GM19351 (cell line): ENCODE measurements at regions not wholly inside any gene's neighbourhood (a gene's known extent, or its start where the extent isn't known, plus 50 kb on each side); places are given as distances from the start of the nearest gene placed in this dataset.

Experiments
- ATAC-seq: cut with Tn5 transposase; IDR thresholded peaks from one replicate; pipeline ENCODE4 v1.9.1; 2021; ENCODE audit warnings: mild to moderate bottlenecking, moderate library complexity; ENCODE audit not compliant: unreplicated experiment

GRCh38 chr5:74075501-74076484 is 449.8 kb downstream of the ARHGEF28 start:
- ATAC-seq: no peak

GRCh38 chr5:74074111-74074510 is 448.1 kb downstream of the ARHGEF28 start:
- ATAC-seq: no peak

GRCh38 chr5:74073257-74073656 is 447.3 kb downstream of the ARHGEF28 start:
- ATAC-seq: no peak

GRCh38 chr5:74072646-74073045 is 446.6 kb downstream of the ARHGEF28 start:
- no peak for ATAC-seq

GRCh38 chr5:74070766-74071165 is 444.8 kb downstream of the ARHGEF28 start:
- ATAC-seq: no peak

GRCh38 chr5:74069741-74070140 is 443.7 kb downstream of the ARHGEF28 start:
- ATAC-seq: no peak

- ATAC-seq: no peak
Measured at GRCh38 chr5:74067748-74068541, 441.9 kb downstream of the ARHGEF28 start.

- no peak for ATAC-seq
Measured at GRCh38 chr5:74064911-74065310, 438.9 kb downstream of the ARHGEF28 start.

GRCh38 chr5:74064225-74064624 is 438.2 kb downstream of the ARHGEF28 start:
- no peak for ATAC-seq

- ATAC-seq: no peak
Measured at GRCh38 chr5:74063821-74064220, 437.8 kb downstream of the ARHGEF28 start.

- ATAC-seq: no peak
Measured at GRCh38 chr5:74063346-74063745, 437.4 kb downstream of the ARHGEF28 start.

GRCh38 chr5:74061292-74061691 is 435.3 kb downstream of the ARHGEF28 start:
- no peak for ATAC-seq

GRCh38 chr5:74059706-74060105 is 433.7 kb downstream of the ARHGEF28 start:
- ATAC-seq: no peak

- ATAC-seq: no peak
Measured at GRCh38 chr5:74056789-74057164, 430.8 kb downstream of the ARHGEF28 start.

GRCh38 chr5:74056107-74056788 is 430.3 kb downstream of the ARHGEF28 start:
- ATAC-seq: no peak

GRCh38 chr5:74055486-74056106 is 429.6 kb downstream of the ARHGEF28 start:
- ATAC-seq: no peak

GRCh38 chr5:74054641-74055421 is 428.8 kb downstream of the ARHGEF28 start:
- no peak for ATAC-seq

GRCh38 chr5:74054139-74054538 is 428.1 kb downstream of the ARHGEF28 start:
- ATAC-seq: no peak

GRCh38 chr5:74052441-74053221 is 426.6 kb downstream of the ARHGEF28 start:
- ATAC-seq: no peak
